ENCODE measurements at regions not wholly inside any gene's neighbourhood (a gene's known extent, or its start where the extent isn't known, plus 50 kb on each side); places are given as distances from the start of the nearest gene placed in this dataset.

DNA sequence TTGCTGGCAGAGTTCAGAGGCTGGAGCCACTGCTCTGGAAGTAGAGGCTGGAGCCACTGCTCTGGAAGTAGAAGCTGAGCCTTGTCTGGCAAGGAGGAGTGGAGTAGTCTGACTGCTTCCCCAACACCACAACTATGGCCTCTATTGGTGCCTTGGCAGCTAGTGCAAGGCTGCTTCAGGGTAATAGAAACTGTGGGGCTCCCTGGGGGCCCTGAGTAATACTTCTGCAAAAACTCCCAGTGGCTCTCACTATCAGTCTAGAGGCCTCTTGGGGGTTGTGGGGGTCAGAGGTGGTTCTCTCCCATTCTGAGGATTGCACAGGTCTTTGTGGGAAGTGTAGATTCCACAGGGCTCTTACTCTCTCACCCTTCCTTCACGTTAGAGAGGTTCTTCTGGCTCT lies 629.0 kb upstream of the PTPRD start:
- no peak overlapping the region for H3K4me2 ChIP-seq
- 0% methylated on average over 1 of the region's 1 CpG for WGBS (ENCODE audit: missing lambda C conversion rate)
- no peak overlapping the region for H3K27ac ChIP-seq
- no peaks in the 10 kb centered on the region for H3K4me1 ChIP-seq
- DNase-seq (ENCODE audit: low read depth in 1 of 2, low spot score in 1 of 2) (no peak), FAIRE-seq (no peak), ATAC-seq (no peak)
- no peak overlapping the region for H3K4me3 ChIP-seq
- POLR2A ChIA-PET, result no interaction called here
- CTCF ChIA-PET, result no interaction called here
- TF ChIP-seq TFCP2L1 (CRISPR knock-in tag; IDR thresholded peaks at IDR 0.05), result no peak
- no peak for TF ChIP-seq RCOR1 (IDR thresholded peaks at IDR 0.05; ENCODE audit: low read depth, low read length)
- TF ChIP-seq, protein P1, sequence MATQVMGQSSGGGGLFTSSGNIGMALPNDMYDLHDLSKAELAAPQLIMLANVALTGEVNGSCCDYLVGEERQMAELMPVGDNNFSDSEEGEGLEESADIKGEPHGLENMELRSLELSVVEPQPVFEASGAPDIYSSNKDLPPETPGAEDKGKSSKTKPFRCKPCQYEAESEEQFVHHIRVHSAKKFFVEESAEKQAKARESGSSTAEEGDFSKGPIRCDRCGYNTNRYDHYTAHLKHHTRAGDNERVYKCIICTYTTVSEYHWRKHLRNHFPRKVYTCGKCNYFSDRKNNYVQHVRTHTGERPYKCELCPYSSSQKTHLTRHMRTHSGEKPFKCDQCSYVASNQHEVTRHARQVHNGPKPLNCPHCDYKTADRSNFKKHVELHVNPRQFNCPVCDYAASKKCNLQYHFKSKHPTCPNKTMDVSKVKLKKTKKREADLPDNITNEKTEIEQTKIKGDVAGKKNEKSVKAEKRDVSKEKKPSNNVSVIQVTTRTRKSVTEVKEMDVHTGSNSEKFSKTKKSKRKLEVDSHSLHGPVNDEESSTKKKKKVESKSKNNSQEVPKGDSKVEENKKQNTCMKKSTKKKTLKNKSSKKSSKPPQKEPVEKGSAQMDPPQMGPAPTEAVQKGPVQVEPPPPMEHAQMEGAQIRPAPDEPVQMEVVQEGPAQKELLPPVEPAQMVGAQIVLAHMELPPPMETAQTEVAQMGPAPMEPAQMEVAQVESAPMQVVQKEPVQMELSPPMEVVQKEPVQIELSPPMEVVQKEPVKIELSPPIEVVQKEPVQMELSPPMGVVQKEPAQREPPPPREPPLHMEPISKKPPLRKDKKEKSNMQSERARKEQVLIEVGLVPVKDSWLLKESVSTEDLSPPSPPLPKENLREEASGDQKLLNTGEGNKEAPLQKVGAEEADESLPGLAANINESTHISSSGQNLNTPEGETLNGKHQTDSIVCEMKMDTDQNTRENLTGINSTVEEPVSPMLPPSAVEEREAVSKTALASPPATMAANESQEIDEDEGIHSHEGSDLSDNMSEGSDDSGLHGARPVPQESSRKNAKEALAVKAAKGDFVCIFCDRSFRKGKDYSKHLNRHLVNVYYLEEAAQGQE (IDR thresholded peaks at IDR 0.05), result no peak
- TF ChIP-seq NR3C1 (IDR thresholded peaks at IDR 0.05), result no peak
- no peak for TF ChIP-seq ZC3H11A (IDR thresholded peaks at IDR 0.05)
- no peak for TF ChIP-seq FOXS1 (CRISPR knock-in tag; IDR thresholded peaks at IDR 0.05)
- TF ChIP-seq NPAS2 (CRISPR knock-in tag; IDR thresholded peaks at IDR 0.05; ENCODE audit: borderline replicate concordance), result no peak
- TF ChIP-seq EP300 (IDR thresholded peaks at IDR 0.05), result no peak
- no peak for TF ChIP-seq MAFK (IDR thresholded peaks at IDR 0.05; ENCODE audit: partially characterized antibody)
- TF ChIP-seq, protein P2, sequence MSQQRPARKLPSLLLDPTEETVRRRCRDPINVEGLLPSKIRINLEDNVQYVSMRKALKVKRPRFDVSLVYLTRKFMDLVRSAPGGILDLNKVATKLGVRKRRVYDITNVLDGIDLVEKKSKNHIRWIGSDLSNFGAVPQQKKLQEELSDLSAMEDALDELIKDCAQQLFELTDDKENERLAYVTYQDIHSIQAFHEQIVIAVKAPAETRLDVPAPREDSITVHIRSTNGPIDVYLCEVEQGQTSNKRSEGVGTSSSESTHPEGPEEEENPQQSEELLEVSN (IDR thresholded peaks at IDR 0.05; ENCODE audit: borderline replicate concordance, low read depth), result no peak
- TF ChIP-seq MYC (IDR thresholded peaks at IDR 0.05; ENCODE audit: borderline replicate concordance, low read length), result no peak
- no peak for TF ChIP-seq EHF (CRISPR knock-in tag; IDR thresholded peaks at IDR 0.05)
- no peak for TF ChIP-seq FOSL2 (IDR thresholded peaks at IDR 0.05)
- TF ChIP-seq FOSL2 (CRISPR knock-in tag; IDR thresholded peaks at IDR 0.05), result no peak
- TF ChIP-seq BHLHE40 (IDR thresholded peaks at IDR 0.05; ENCODE audit: low read depth, low read length), result no peak
- peaks cover 8% of the 10 kb centered on the region; the same call in 2 of the 3 replicates for H3K9me3 ChIP-seq

DNA sequence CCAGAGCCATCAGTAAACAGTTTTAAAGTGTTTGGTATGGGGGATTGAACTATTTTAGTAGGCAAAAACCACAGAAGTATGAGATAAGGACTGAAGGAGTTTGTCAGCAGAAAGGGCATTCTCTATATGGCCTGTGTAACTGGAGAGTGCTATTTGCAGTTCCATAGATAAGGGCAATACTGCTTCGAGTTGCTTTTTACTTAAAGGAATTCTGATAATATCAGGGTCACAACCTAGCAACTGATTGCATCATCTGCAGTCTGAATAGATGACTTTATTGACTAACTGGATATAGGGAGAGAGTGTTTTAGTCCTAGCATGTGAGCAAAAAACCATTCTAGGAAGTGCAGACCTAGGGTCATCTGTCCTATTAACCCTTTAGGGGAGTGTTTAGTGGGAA lies 645.2 kb upstream of the PTPRD start:
- FAIRE-seq (no peak), DNase-seq (ENCODE audit: low read depth in 1 of 2, low spot score in 1 of 2) (no peak), ATAC-seq (no peak)
- Histone ChIP-seq H3K4me1 (no peaks in the 10 kb centered on the region), H3K9me3 (no peaks in the 10 kb centered on the region), H3K27ac (no peak overlapping the region), H3K4me2 (no peak overlapping the region), H3K4me3 (no peak overlapping the region)
- POLR2A ChIA-PET, result no interaction called here
- CTCF ChIA-PET, result no interaction called here
- 11% methylated on average over 1 of the region's 1 CpG for WGBS (ENCODE audit: missing lambda C conversion rate)
- no peak for TF ChIP-seq ESRRA (IDR thresholded peaks at IDR 0.05; ENCODE audit: borderline replicate concordance, low read length)
- TF ChIP-seq, protein P3, sequence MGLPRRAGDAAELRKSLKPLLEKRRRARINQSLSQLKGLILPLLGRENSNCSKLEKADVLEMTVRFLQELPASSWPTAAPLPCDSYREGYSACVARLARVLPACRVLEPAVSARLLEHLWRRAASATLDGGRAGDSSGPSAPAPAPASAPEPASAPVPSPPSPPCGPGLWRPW (IDR thresholded peaks at IDR 0.05), result no peak
- no peak for TF ChIP-seq CHD4 (IDR thresholded peaks at IDR 0.05; ENCODE audit: borderline replicate concordance)
- no peak for TF ChIP-seq HDAC2 (IDR thresholded peaks at IDR 0.05)
- no peak for TF ChIP-seq NR3C1 (IDR thresholded peaks at IDR 0.05)
- no peak for TF ChIP-seq KDM5A (IDR thresholded peaks at IDR 0.05)
- no peak for TF ChIP-seq JUNB (IDR thresholded peaks at IDR 0.05)
- no peak for TF ChIP-seq CBX8 (IDR thresholded peaks at IDR 0.05)
- no peak for TF ChIP-seq SREBF2 (IDR thresholded peaks at IDR 0.05)
- TF ChIP-seq RNF2 (IDR thresholded peaks at IDR 0.05; ENCODE audit: borderline replicate concordance, low read depth), result no peak
- TF ChIP-seq HOXB13 (CRISPR knock-in tag; IDR thresholded peaks at IDR 0.05; ENCODE audit: low read depth), result no peak
- no peak for TF ChIP-seq BHLHE40 (IDR thresholded peaks at IDR 0.05; ENCODE audit: low read depth, low read length)
- TF ChIP-seq FOXS1 (CRISPR knock-in tag; IDR thresholded peaks at IDR 0.05), result no peak
- no peak for TF ChIP-seq EP300 (IDR thresholded peaks at IDR 0.05)

Data from A549 (cell line).